Choroid plexus epithelial cell (primary cell): ENCODE measurements at regions not wholly inside any gene's neighbourhood (a gene's known extent, or its start where the extent isn't known, plus 50 kb on each side); places are given as distances from the start of the nearest gene placed in this dataset.
"Not testable (repeated sequence)": the region's sequence is repeated elsewhere in the genome, so short reads cannot be mapped to it uniquely, and the experiment has no call there.

ENCODE experiments used
- DNase-seq: peaks from one replicate; pipeline ENCODE4 v3.0.0-alpha.2; 2010; ENCODE audit warnings: low read depth
- H3K4me3 ChIP-seq: 2 replicates; pipeline ENCODE4 v1.5.1; 2011; ENCODE audit warnings: low read depth, mild to moderate bottlenecking, control low read depth, low read length, moderate library complexity
- TF ChIP-seq, protein P1 (sequence below): conservative IDR thresholded peaks from 2 replicates; pipeline ENCODE4 v1.5.1; 2011; ENCODE audit warnings: low read depth, mild to moderate bottlenecking, control low read depth, inconsistent platforms, low read length, moderate library complexity

DNA sequence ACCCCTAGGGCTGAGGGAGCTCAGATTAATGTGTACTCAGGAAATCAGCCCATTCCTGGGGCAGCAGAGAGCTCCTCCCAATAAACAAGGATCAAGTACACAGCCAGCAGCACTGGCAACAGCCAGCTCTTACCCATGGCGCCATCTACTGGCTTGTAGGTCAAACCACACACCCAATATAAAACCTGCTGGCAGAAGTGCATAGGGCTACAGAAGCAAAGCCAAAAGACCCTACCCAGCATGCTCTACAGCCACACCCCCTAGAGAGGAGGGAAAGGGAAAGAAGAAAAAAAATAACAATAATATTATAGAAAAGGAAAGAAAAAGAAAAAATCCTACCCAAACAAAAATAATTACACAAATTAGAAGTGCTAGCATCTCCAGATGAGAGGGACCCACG is 127.5 kb upstream of the PABPC3 start:
- H3K4me3 ChIP-seq, result peak overlapping the region; percentile 41
- peak; percentile 6 for DNase-seq
- TF ChIP-seq, protein P1, sequence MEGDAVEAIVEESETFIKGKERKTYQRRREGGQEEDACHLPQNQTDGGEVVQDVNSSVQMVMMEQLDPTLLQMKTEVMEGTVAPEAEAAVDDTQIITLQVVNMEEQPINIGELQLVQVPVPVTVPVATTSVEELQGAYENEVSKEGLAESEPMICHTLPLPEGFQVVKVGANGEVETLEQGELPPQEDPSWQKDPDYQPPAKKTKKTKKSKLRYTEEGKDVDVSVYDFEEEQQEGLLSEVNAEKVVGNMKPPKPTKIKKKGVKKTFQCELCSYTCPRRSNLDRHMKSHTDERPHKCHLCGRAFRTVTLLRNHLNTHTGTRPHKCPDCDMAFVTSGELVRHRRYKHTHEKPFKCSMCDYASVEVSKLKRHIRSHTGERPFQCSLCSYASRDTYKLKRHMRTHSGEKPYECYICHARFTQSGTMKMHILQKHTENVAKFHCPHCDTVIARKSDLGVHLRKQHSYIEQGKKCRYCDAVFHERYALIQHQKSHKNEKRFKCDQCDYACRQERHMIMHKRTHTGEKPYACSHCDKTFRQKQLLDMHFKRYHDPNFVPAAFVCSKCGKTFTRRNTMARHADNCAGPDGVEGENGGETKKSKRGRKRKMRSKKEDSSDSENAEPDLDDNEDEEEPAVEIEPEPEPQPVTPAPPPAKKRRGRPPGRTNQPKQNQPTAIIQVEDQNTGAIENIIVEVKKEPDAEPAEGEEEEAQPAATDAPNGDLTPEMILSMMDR, result peak; percentile 47

DNA sequence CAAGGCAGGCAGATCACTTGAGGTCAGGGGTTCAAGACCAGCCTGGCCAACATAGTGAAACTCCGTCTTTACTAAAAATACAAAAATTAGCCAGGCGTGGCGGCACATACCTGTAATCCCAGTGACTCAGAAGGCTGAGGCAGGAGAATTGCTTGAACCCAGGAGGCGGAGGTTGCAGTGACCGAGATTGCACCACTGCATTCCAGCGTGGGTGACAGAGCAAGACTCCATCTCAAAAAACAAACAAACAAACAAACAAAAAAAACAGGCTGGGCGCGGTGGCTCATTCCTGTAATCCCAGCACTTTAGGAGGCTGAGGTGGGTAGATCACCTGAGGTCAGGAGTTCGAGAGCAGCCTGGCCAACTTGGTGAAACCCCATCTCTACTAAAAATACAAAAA is 122.8 kb upstream of the PABPC3 start:
- DNase-seq, H3K4me3 ChIP-seq: not testable (repeated sequence)

DNA sequence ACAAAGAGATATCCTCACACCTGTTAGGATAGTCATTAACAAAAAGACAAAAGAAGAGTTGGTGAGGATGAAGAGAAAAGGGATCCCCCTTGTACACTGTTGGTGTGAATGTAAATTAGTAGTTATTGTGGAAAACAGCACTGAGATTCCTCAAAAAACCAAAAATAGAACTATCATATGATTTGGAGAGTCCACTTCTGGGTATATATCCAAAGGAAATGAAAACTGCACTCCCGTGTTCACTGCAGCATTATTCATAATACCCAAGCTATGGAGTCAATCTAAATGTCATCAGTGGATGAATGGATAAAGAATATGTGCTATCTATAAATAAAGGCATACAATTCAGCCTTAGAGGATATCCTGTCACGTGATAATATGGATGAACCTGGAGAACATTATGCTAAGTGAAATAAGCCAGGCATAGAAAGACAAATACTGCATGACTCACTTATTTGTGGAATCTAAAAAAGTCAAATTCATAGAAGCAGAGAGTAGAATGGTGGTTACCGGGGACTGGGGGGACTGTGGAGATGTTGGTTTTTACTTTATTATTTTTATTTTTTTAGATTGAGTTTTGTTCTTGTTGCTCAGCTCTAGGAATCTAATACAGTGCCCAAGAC is 114.6 kb upstream of the PABPC3 start:
- not testable (repeated sequence) for DNase-seq, H3K4me3 ChIP-seq

DNA sequence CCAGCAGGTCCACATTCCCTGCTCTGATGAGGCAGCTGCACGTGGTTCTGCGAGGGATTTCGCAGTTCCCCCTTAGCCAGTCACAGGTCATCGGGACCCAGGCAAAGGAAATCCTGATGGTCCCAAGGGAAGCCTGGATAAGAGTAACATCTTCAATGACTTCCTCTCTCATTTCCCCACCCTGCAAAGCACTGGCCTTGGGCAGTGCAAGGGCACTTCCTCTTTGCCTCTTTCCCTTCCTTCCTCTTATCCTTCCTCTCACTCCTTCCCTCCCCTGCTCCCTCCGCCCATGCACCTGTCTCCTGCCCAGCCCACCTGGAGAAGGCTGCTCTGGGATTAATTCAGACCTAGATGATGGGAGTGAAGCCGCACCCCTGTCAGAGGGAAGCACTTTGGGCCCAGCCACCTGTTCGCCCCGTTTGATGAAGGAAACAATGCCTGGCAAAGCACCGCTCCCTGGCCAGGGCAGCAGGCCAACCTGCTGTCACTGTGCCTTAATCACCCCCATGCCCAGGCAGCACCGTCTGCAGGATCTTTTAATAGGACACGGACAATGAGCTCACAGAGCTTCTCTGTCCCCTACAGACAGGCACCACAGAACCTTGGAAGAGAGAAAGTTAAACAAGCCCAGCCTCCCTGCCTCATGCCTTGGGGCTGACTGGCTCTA is 113.5 kb upstream of the PABPC3 start:
- TF ChIP-seq, protein P1, result no peak
- no peak for DNase-seq
- no peak overlapping the region for H3K4me3 ChIP-seq

DNA sequence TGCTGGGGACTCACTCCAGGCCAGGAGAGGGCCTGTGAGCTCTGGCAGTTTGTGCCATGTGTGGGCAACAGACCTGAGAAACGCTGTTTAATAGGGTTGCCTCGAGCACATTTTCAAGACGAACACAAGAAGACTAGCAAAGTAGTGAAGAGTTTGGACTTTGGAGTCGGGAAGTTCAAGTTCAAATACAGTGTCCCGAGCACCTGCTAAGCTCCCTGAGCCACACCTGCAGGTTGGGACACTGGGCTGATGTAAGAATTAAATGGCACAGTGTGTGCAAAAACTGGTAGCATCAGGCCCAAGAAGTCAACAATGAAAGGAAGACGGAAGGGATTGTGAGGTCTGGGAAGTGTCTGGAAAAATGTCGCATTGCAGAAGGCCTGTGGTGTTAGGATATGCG is 112.8 kb upstream of the PABPC3 start:
- TF ChIP-seq, protein P1, result no peak
- DNase-seq, result no peak
- no peak overlapping the region for H3K4me3 ChIP-seq

DNA sequence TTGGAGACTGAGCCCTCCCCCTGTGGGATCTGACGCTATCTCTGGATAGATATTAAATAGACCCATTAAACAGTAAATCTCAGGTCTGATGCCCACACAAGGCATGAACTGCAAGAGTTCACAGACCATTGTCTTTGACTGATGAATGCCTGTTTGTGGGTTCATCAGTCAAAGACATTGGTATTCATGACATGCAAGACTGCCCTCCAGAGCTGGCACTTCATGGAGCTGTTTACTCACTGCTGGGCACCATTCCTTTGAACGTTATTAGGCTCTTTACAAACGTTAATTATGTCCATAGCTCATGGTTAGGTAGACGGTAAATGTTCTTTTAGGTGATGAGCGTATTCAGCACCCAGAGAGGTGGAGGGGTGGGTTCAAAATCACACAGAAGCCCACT is 111.8 kb upstream of the PABPC3 start:
- H3K4me3 ChIP-seq, result no peak overlapping the region

DNA sequence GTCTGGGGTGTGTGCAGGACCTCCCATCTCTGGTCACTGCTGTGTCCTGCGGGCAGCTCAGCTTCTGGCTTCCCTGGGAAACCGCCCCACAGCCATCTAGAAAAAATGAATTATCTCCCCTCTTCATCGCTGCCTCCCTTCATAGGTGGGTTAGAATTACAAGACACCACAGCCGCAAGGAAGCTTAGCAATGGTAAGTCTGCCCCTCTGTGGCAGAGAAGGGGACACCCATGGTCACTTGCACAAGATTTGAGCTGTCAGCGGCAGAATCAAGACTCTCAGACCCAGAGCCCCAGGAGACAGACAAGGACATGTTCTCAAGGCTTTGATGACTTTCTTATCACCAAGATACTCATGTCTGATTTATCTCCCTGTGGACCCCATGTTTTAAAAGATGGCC is 110.8 kb upstream of the PABPC3 start:
- TF ChIP-seq, protein P1, result no peak
- H3K4me3 ChIP-seq, result no peak overlapping the region
- DNase-seq, result no peak

More for the DNA sequence above, 111.8 kb upstream of the PABPC3 start:
- TF ChIP-seq, protein P1, result no peak
- DNase-seq, result no peak

DNA sequence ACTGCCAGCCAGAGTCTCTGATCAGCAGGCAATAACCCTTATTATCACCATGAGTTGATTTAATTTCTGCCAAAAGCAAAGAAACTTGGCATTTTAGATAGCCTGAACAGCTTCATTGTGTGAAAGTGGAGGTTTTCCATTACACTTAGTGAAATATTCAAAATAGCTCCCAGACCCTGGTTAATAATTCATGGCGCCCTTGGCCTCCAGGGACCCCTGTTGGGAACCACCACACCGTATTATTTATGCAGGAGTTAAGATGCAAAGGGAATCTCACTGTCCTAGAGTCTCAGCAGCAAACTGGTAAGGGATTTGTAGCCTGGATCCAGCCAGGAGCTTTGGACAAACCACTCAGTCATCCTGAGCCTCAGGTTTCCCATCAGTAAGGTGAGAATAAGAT is 110.0 kb upstream of the PABPC3 start:
- no peak overlapping the region for H3K4me3 ChIP-seq
- no peak for DNase-seq
- TF ChIP-seq, protein P1, result no peak
